Subcutaneous abdominal adipose tissue (tissue), 5 donors: ENCODE measurements at regions not wholly inside any gene's neighbourhood (a gene's known extent, or its start where the extent isn't known, plus 50 kb on each side); places are given as distances from the start of the nearest gene placed in this dataset.

ENCODE experiments used
- H3K27ac ChIP-seq: one replicate; pipeline ENCODE4 v1.7.0; 2013; ENCODE audit warnings: low read depth, mild to moderate bottlenecking, inconsistent platforms, low read length, moderate library complexity
- H3K27me3 ChIP-seq, 5 donors: one replicate each; pipeline ENCODE4 v1.7.0; 2013; ENCODE audit warnings: low read length in 5 of 5, inconsistent platforms in 1 of 5; ENCODE audit not compliant: control insufficient read depth in 5 of 5, insufficient read depth in 4 of 5
- H3K36me3 ChIP-seq, 5 donors: one replicate each; pipeline ENCODE4 v1.7.0; 2013; ENCODE audit warnings: low read length in 5 of 5; ENCODE audit not compliant: control insufficient read depth in 5 of 5, insufficient read depth in 5 of 5
- H3K4me1 ChIP-seq, 5 donors: one replicate each; pipeline ENCODE4 v1.7.0; 2013; ENCODE audit warnings: low read length in 5 of 5, mild to moderate bottlenecking in 3 of 5, moderate library complexity in 1 of 5; ENCODE audit not compliant: control insufficient read depth in 5 of 5, insufficient read depth in 5 of 5
- H3K4me3 ChIP-seq, 5 donors: one replicate each; pipeline ENCODE4 v1.7.0; 2013; ENCODE audit warnings: low read length in 5 of 5, low read depth in 1 of 5
- H3K9ac ChIP-seq, 5 donors: one replicate each; pipeline ENCODE4 v1.7.0; 2013; ENCODE audit warnings: low read length in 5 of 5, mild to moderate bottlenecking in 4 of 5, moderate library complexity in 3 of 5
- H3K9me3 ChIP-seq, 5 donors: one replicate each; pipeline ENCODE4 v1.7.0; 2013; ENCODE audit warnings: low read length in 5 of 5; ENCODE audit not compliant: control insufficient read depth in 5 of 5
- donor health status: healthy.
- donor health status: healthy.
- donor health status: healthy.
- donor health status: healthy.
- donor health status: healthy.

DNA sequence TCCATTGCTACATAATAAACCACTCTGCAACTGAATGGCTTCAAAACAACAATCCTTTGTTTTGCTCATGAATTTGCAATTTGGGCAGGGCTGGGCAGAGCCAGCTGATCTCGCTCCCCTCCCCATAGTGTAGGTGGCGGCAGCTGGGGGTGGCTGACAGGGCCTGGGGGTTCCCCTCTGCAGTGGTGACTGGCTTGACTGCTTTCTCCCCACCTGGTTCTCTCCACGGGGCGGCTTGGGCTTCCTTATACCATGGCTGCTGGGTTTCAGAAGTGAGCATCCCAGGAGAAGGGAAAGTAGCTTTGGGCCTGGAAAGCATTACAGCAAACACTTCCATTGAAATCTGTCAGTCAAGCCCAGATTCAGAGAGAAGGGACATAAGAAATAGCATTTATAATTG, 129.7 kb upstream of the ZBTB40 start:
- Histone ChIP-seq H3K4me1 (no peaks in the 10 kb centered on the region), H3K4me3 (no peak overlapping the region), H3K9me3 (no peaks in the 10 kb centered on the region), H3K9ac (no peak overlapping the region), H3K36me3 (no peaks in the 10 kb centered on the region), H3K27me3 (peaks cover 4 to 13% (median 11%) of the 10 kb centered on the region in 5 donors), H3K27ac (no peak overlapping the region)

DNA sequence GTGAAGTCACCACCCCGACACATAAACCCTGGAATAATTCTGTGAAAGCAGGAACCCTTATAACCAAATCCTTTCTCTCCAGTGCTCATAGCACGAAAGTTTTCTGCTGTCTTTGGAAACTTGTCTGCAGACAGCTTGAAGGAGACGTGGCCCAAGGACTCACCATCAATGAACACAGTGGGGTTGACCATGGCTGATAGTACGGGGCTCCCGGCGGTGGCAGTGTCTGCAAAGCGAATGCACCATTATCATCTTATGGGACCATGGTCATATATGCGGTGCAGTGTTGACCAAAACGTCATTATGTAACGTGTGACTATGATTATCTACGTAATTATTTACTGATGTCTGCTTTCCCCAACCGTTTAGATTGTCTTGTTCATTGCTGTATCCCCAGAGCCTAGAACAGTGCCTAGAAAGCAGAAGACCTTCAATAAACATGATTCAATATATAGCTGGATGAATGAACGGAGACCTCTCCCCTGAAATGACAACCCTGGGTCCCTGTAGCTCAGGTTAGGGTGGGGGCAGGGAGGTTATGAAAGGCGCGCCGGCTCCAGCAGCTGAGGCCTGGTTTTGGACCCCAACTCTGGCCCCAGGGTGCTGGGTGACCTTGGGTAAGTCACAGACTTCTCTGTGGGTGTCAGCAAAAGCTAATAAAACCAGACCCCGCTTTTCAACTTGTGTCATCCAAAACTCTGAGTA, 128.4 kb upstream of the ZBTB40 start:
- no peak overlapping the region for H3K9ac ChIP-seq
- H3K4me3 ChIP-seq: no peak overlapping the region
- no peak overlapping the region for H3K27ac ChIP-seq
- peaks cover 4 to 12% (median 8%) of the 10 kb centered on the region in 5 donors for H3K27me3 ChIP-seq
- no peaks in the 10 kb centered on the region for H3K36me3 ChIP-seq
- H3K9me3 ChIP-seq: no peaks in the 10 kb centered on the region
- H3K4me1 ChIP-seq: no peaks in the 10 kb centered on the region

- Histone ChIP-seq H3K27ac (no peak overlapping the region), H3K4me3 (no peak overlapping the region), H3K36me3 (no peaks in the 10 kb centered on the region), H3K27me3 (peaks cover 2 to 7% (median 4%) of the 10 kb centered on the region in 5 donors), H3K9me3 (no peaks in the 10 kb centered on the region), H3K4me1 (no peaks in the 10 kb centered on the region), H3K9ac (no peak overlapping the region)
Measured at GRCh38 chr1:22323846-22324504, 127.7 kb upstream of the ZBTB40 start.

GRCh38 chr1:22325531-22326371, 125.9 kb upstream of the ZBTB40 start:
- no peaks in the 10 kb centered on the region for H3K9me3 ChIP-seq
- no peak overlapping the region for H3K27ac ChIP-seq
- no peak overlapping the region for H3K4me3 ChIP-seq
- no peaks in the 10 kb centered on the region for H3K36me3 ChIP-seq
- no peak overlapping the region for H3K9ac ChIP-seq
- H3K4me1 ChIP-seq: no peaks in the 10 kb centered on the region
- peaks cover 4 to 14% (median 9%) of the 10 kb centered on the region in 5 donors for H3K27me3 ChIP-seq

DNA sequence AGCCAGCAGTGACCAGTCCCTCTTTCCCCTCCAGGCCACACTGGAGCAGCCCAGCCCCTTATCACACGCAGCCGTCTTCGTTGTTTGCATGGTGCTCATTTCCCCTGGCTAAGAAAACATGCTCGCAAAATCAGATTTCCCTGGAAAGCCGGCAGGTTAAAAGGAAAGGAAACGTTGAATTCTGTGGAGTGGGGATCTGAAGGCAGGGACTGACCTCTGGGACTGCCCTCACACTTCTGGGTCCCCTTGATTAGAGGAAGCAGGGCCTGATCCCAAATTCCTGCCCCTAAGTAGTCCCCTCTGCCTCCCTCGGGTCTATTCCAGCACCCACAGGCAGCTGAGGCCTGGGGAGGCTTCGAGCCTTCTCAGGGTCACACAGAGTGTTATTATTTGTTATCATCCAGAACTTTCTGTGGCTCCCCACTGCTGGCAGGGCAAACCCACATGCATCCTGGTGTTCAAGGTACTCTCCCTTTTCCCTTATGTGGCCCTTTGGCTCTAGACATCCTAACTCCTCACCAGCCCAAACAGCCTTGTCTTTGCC, 125.2 kb upstream of the ZBTB40 start:
- H3K27me3 ChIP-seq: peaks cover 0 to 14% (median 9%) of the 10 kb centered on the region in 5 donors
- H3K27ac ChIP-seq: no peak overlapping the region
- H3K9me3 ChIP-seq: no peaks in the 10 kb centered on the region
- H3K4me3 ChIP-seq: no peak overlapping the region
- no peaks in the 10 kb centered on the region for H3K36me3 ChIP-seq
- H3K9ac ChIP-seq: no peak overlapping the region
- no peaks in the 10 kb centered on the region for H3K4me1 ChIP-seq

GRCh38 chr1:22326931-22327330, 124.7 kb upstream of the ZBTB40 start:
- no peak overlapping the region for H3K27ac ChIP-seq
- no peak overlapping the region for H3K9ac ChIP-seq
- H3K36me3 ChIP-seq: no peaks in the 10 kb centered on the region
- peaks cover 0 to 18% (median 9%) of the 10 kb centered on the region in 5 donors for H3K27me3 ChIP-seq
- no peaks in the 10 kb centered on the region for H3K4me1 ChIP-seq
- H3K4me3 ChIP-seq: no peak overlapping the region
- no peaks in the 10 kb centered on the region for H3K9me3 ChIP-seq

GRCh38 chr1:22327411-22327810, 124.2 kb upstream of the ZBTB40 start:
- H3K4me1 ChIP-seq: no peaks in the 10 kb centered on the region
- no peak overlapping the region for H3K27ac ChIP-seq
- H3K36me3 ChIP-seq: no peaks in the 10 kb centered on the region
- peaks cover 0 to 21% (median 10%) of the 10 kb centered on the region in 5 donors for H3K27me3 ChIP-seq
- no peaks in the 10 kb centered on the region for H3K9me3 ChIP-seq
- H3K9ac ChIP-seq: no peak overlapping the region
- H3K4me3 ChIP-seq: no peak overlapping the region

DNA sequence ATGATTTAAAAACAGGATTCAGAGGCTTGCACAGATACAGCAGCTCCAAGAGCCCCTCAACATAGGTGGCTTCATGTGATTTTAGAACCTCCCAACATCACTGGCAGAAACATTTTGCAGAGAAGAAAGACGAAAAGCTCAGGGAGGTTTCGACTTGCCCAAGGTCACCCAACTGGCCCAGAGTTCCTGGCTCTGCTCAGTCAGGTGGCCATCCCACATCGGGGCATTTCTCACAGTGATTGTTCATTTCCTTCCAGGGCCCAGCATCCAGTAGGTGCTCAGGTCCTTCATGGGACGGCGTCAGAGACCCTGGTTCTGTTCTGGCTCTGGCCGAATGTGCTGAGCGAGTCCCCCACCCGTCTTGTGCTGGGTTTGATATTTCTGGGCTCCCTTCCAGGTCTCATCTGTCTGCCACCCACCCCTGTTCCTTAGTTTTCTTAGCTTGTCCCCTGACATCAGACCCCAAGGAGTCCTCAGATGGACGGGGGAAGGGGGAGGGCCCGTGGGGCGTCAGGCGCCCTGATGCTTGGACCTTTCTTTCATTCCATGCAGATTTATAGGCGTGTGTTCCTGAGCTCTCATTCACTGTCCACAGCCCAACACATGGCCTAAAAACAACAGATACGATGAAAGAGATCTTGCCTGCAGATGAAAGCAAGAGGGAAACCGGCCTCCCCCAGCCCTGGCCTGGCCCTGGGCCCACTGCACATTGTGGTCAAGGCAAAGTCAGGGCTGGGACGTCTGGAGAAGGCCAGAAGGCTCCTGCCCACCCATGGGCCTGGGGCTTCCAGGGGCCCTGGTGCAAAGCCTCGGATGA, 123.1 kb upstream of the ZBTB40 start:
- no peaks in the 10 kb centered on the region for H3K4me1 ChIP-seq
- no peaks in the 10 kb centered on the region for H3K9me3 ChIP-seq
- no peak overlapping the region for H3K9ac ChIP-seq
- no peak overlapping the region for H3K27ac ChIP-seq
- no peaks in the 10 kb centered on the region for H3K36me3 ChIP-seq
- H3K27me3 ChIP-seq: peaks cover 0 to 22% (median 10%) of the 10 kb centered on the region in 5 donors
- H3K4me3 ChIP-seq: no peak overlapping the region

DNA sequence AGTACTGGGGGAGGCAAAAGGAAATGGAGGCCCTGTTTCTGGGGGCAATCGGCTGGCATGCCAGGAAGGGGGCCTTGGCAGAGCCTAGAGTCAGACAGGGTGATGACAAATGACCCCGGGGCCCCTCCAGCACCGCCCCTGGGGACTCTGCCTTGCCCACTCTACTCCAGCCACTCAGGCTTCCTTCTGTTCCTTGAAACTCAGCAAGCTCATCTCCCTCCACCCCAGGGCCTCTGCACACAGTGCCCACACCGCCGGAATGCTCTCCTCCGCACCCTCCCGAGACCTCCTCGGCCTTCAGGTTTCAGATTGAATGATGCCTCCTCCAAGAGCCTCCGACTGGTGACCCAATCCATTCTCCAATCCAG, 122.5 kb upstream of the ZBTB40 start:
- H3K36me3 ChIP-seq: no peaks in the 10 kb centered on the region
- no peak overlapping the region for H3K27ac ChIP-seq
- H3K27me3 ChIP-seq: peaks cover 0 to 22% (median 10%) of the 10 kb centered on the region in 5 donors
- H3K9me3 ChIP-seq: no peaks in the 10 kb centered on the region
- no peak overlapping the region for H3K9ac ChIP-seq
- H3K4me1 ChIP-seq: no peaks in the 10 kb centered on the region
- H3K4me3 ChIP-seq: no peak overlapping the region
